ENCODE measurements at regions not wholly inside any gene's neighbourhood (a gene's known extent, or its start where the extent isn't known, plus 50 kb on each side); places are given as distances from the start of the nearest gene placed in this dataset.
A peak's percentile ranks its signal among the peaks of the same experiment; 100 is the strongest.

GRCh38 chr1:14055442-14056223 is 355.6 kb downstream of the PRDM2 start:
- no peak for DNase-seq

- DNase-seq, result no peak
Observed at GRCh38 chr1:14057640-14058039, 357.7 kb downstream of the PRDM2 start.

- DNase-seq, result no peak
Observed at GRCh38 chr1:14061204-14061603, 361.2 kb downstream of the PRDM2 start.

DNA sequence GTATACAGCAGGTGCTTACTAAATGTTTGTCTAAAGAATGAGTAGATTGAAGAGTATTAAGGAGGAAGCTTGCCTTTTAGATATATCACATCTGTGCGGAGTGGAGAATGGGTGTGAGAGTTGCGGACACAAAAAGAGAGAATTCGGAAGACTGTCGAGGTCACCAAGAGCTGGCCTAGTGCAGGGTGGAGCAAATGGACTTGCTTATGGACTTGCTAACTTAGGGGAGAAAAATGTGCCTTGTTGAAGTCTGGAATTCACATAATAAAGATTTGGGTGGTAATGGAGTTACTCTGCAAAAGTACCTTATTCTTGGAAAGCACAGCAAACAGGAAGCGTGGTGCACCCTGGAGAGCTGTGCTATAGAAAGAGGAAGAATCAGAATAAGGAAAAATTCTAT is 361.7 kb downstream of the PRDM2 start:
- no peak for DNase-seq

DNA sequence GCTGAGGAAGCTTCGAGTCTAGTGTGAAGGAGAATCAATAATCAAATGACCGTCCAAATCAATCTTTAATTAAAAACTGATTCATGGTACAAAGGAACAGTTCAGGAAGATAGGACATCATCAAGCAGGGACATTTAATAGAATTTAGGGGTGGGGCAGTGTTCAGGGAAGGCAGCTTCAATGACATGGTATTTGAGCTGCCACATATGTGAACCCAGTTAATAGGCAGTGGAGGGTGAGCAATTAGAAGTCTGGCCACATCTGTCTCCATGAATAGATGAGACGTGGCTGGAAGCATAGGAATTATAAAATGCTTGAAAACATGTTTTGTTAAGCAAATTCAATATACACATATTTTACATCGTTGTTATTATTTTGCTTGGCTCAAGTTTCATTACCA is 362.7 kb downstream of the PRDM2 start:
- no peak for DNase-seq

- no peak for DNase-seq
Observed at GRCh38 chr1:14064649-14065442, 364.9 kb downstream of the PRDM2 start.

GRCh38 chr1:14065486-14065885 is 365.5 kb downstream of the PRDM2 start:
- DNase-seq, result no peak

DNA sequence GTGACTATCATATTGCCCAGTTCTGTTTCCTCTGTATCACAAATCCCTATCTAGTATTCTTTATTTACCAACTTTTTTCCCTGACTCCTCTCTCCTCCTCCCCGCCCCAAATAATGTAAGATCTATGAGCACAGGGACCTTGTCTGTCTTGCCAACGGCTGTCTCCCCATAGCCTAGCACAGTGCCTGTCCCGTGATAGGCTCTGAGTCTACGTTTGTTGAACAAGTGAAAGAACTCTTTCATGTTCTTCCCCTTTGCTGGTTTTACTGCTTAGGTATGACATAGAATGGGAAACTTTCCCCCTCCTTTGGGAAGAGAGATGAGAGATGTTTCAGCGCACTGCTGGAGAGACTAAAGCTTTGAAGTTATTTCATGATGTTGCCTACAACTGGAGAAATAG is 367.0 kb downstream of the PRDM2 start:
- no peak for DNase-seq

- DNase-seq, result no peak
Observed at GRCh38 chr1:14067711-14068110, 367.7 kb downstream of the PRDM2 start.

- no peak for DNase-seq
Observed at GRCh38 chr1:14071581-14071980, 371.6 kb downstream of the PRDM2 start.

- DNase-seq, result no peak
Observed at GRCh38 chr1:14080653-14081052, 380.7 kb downstream of the PRDM2 start.

DNA sequence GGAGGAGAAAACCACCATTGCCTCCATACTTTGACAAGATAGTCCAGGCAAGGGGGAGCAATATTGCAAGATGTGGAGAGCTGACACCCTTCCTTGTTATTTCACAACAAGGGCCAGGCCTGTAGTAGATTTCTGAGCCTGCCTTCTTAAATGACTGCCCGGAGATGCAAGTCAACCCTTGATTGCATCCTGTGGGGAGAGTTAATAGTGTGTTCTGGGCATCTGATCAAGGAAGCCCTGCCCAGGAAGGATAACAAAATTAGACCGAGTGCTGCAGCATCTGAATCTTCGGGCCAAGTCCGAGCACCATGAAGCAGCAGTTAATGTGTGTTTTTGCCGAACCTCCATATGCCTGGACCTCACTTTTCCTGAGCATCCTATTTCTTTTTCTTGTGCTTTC is 382.3 kb downstream of the PRDM2 start:
- no peak for DNase-seq

GRCh38 chr1:14083277-14083676 is 383.3 kb downstream of the PRDM2 start:
- DNase-seq, result no peak

- DNase-seq, result no peak
Observed at GRCh38 chr1:14083706-14084105, 383.7 kb downstream of the PRDM2 start.

- no peak for DNase-seq
Observed at GRCh38 chr1:14090062-14090461, 390.1 kb downstream of the PRDM2 start.

DNA sequence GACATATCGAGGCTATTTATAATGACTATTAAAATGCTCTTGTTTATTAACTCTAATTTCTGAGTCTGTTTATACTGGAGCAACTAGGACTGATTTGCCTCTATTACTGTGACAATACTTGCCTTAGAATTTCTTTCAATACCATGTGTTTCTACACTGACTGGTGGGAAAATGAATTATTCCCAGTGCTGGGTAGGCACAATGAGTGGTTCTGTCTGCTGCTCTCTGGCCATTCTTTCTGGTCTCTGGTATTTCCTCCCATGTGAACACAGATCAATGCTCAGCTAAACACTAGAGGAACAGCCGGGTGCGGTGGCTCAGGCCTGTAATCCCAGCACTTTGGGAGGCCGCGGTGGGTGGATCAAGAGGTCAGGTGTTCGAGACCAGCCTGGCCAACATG is 390.5 kb downstream of the PRDM2 start:
- no peak for DNase-seq

DNA sequence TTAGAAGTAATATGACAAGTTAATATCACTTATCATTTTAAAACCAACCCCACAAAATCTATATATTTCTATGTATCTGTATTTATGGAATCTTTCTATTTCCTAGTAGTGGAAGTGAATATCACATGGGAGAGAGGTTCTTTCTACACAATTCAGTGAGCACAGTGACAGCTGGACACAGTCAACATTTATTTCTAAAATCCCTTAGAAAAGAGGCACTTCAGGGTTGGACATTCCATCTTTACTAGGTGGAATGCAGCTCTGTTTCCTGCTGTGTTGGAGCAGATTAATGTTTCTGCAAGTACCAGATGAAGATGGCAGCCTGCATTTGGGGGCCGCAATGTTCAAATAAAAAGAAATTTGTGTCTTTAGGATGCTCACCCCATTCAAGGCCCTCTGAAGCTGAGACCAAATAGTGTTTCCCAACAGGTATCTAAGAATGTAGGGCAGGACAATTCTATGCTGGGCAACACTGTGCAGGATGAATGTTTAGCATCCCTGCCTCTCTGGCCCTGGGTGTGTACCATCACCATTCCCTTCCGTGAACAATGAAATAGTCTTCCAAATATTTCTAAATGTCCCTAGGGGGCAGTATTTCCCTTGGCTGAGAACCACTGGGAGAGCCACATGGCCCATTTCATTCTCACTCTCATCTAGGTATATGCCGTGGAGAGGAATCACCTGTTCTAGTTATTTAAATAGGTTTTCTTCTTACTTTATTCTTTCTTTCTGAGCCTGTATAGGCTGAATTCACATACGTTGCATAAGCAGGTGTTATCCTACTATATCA is 394.8 kb downstream of the PRDM2 start:
- peak; percentile 41 for DNase-seq

DNA sequence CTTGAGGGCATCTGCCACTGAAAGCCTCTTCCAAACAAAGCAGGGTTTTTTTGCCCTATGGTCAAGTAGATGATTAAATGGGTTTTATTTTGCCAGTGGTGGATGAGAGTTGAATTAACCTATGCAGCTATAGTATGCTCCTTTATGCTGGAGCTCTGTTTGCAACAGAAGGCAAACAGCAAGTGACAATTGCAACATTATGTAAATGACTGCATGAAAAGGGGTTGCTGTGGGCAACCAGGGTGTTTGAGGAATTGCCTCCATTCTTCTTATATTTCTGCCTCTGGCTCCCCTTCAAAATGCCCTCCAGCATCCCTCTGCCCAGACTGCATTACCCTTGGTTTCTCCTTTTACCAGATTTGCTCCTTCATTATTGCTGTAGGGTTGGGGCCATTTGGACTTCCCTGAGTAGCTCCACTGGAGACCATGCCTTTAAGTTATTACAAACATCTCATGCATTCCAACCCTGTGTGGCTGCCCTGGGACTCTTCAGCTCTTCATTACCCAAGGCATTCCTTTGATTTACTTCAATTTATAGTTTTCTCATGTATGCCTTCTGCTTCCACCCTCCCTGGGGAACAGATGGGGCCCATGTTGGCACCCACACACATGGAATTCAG is 398.4 kb downstream of the PRDM2 start:
- DNase-seq, result no peak

- no peak for DNase-seq
Observed at GRCh38 chr1:14100444-14100843, 400.5 kb downstream of the PRDM2 start.

DNA sequence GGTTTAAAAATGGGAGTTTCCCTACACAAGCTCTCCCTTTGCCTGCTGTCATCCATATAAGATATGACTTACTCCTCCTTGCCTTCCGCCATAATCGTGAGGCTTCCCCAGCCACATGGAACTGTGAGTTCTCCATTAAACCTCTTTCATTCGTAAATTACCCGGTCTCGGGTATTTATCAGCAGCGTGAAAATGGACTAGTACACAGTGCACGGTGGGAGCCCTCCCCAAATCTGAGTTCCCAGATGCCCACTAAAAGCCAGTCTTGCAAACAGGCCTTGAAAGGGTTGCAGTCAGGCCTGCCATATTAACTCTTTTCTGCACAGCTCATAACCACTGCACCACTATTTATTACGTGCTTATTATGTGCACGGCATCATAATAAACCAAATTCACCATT is 400.9 kb downstream of the PRDM2 start:
- DNase-seq, result no peak

DNA sequence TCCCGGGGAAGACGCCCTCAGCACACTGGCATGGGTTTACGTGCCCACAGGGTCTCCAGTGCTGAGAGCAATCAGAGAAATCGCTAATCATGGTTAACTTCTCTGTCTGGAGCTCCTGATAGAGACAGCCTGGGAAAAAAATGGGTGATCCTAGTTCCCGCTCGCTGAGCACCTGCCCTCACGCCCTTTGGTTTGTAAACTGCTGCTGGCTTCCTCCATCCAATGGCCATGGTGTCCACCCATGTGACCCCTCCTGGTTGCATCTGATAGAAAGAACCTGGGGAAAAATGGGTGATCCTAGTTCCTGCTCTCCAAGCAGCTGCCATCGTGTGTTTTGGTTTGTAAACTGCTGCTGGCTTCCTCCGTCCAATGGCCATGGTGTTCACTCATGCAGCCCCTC is 402.2 kb downstream of the PRDM2 start:
- DNase-seq, result no peak

DNA sequence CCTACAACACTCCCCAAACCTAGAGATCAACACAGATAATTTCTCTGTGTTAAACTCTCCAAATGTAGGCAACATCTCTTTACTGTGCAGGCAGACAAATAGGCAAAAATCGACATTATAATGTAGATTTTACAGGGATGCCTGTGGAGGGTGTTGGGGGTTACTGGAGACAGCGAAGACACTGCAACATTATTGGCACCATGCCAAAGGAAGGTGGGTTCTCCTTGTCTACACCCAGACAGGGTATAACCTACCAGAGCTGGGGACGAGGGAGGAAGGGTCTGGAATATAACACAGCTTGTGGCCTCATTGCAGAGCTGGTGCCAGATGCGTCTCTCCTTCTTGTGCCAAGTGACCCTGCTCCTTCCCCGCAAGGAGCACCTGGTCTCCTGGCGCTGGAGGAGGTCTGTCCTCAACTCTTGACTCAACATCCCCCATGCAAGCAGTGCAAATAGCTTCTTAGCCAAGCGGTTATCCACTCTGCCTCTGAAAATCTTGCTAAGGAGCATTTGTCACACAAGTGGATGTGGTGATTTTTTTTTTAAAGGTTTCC is 404.0 kb downstream of the PRDM2 start:
- no peak for DNase-seq

DNA sequence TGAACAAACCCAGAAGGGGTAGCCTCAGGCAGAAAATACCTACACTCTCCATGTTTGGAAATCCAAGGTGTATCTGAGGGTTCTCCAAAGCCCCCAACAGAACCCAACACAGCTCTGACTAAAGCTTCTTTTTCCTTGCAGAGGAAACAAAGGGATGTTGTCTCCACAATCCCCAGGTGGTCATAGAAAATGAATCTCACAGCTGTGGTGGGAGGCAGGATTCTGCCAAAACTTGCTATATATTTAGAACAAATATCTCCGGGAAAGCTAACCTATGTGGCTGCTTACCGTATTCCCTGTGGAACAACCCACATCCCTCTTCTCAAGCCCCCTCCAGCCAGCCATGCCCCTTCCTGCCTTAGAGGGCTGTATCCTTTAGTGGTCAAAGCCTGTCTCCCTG is 406.1 kb downstream of the PRDM2 start:
- no peak for DNase-seq
